Cardiac muscle cell (in vitro differentiated cells and primary cell): ENCODE measurements at regions not wholly inside any gene's neighbourhood (a gene's known extent, or its start where the extent isn't known, plus 50 kb on each side); places are given as distances from the start of the nearest gene placed in this dataset.

Experiments
- DNase-seq, 2 donors: peaks; one replicate each; pipeline versions ENCODE4 v3.0.0 to v3.0.0-alpha.2; 2010 to 2017; ENCODE audit warnings: low read depth in 1 of 2, low spot score in 1 of 2
- H3K27ac ChIP-seq: fragments of 200-600 bp; sonication (generic); 2 replicates; pipeline ENCODE4 v1.5.1; 2016
- H3K27me3 ChIP-seq: fragments of 200-600 bp; sonication (generic); 2 replicates; pipeline ENCODE4 v1.6.0; 2016; ENCODE audit warnings: control low read depth
- H3K36me3 ChIP-seq: fragments of 200-600 bp; sonication (generic); 2 replicates; pipeline ENCODE4 v1.5.1; 2016; ENCODE audit warnings: control low read depth
- H3K4me1 ChIP-seq: fragments of 200-600 bp; sonication (generic); 2 replicates; pipeline ENCODE4 v1.8.1; 2017; ENCODE audit warnings: low read depth, mild to moderate bottlenecking, mixed run types
- H3K4me3 ChIP-seq: fragments of 200-600 bp; sonication (generic); 2 replicates; pipeline ENCODE4 v1.5.1; 2016; ENCODE audit warnings: mild to moderate bottlenecking
- H3K9me3 ChIP-seq: fragments of 200-600 bp; sonication (generic); 2 replicates; pipeline ENCODE4 v1.5.1; 2017; ENCODE audit warnings: low read depth, mild to moderate bottlenecking, control low read depth
- TF ChIP-seq, protein P1 (sequence below): IDR thresholded peaks from 2 replicates; pipeline ENCODE4 v1.5.1; 2012; ENCODE audit warnings: low read depth, mild to moderate bottlenecking, low read length

DNA sequence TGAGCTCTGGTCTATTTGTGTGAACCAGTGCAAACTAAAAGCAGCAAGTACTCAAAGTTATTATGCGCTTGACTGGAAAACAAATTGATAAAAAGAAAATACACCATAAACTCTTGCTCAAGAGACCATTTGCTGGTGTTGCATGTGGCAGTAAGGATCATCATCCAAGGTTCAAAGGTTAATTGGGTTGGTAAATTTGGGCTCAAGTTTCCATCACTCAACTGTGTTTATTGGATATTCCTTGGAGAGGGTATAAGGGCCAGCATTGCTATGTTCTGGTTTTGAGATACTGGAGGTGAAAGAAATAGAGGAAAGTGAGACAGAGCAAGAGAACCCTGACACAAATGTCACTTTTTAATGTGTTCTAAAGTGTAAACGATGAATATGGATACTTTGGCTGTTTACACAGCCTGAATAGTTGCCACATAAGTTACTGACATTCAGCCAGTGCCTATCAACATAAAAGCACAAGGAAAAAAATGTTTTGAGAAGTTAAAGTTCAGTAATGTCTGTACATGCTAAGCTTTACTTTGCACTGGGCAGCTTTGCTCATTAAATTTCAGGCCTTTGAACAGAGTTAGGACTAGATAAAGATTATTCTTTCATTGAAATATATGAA, 736.1 kb downstream of the HDGFL1 start:
- Histone ChIP-seq H3K27ac (no peak overlapping the region), H3K4me1 (no peaks in the 10 kb centered on the region), H3K9me3 (no peaks in the 10 kb centered on the region), H3K36me3 (no peaks in the 10 kb centered on the region), H3K4me3 (no peak overlapping the region), H3K27me3 (no peaks in the 10 kb centered on the region)
- TF ChIP-seq, protein P1, sequence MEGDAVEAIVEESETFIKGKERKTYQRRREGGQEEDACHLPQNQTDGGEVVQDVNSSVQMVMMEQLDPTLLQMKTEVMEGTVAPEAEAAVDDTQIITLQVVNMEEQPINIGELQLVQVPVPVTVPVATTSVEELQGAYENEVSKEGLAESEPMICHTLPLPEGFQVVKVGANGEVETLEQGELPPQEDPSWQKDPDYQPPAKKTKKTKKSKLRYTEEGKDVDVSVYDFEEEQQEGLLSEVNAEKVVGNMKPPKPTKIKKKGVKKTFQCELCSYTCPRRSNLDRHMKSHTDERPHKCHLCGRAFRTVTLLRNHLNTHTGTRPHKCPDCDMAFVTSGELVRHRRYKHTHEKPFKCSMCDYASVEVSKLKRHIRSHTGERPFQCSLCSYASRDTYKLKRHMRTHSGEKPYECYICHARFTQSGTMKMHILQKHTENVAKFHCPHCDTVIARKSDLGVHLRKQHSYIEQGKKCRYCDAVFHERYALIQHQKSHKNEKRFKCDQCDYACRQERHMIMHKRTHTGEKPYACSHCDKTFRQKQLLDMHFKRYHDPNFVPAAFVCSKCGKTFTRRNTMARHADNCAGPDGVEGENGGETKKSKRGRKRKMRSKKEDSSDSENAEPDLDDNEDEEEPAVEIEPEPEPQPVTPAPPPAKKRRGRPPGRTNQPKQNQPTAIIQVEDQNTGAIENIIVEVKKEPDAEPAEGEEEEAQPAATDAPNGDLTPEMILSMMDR: no peak
- no peak for DNase-seq

GRCh38 chr6:23306251-23306950, 737.0 kb downstream of the HDGFL1 start:
- H3K27ac ChIP-seq: no peak overlapping the region
- no peak overlapping the region for H3K4me3 ChIP-seq
- DNase-seq: no peak
- H3K27me3 ChIP-seq: no peaks in the 10 kb centered on the region
- TF ChIP-seq, protein P1: no peak
- H3K36me3 ChIP-seq: no peaks in the 10 kb centered on the region
- H3K4me1 ChIP-seq: no peaks in the 10 kb centered on the region
- no peaks in the 10 kb centered on the region for H3K9me3 ChIP-seq

DNA sequence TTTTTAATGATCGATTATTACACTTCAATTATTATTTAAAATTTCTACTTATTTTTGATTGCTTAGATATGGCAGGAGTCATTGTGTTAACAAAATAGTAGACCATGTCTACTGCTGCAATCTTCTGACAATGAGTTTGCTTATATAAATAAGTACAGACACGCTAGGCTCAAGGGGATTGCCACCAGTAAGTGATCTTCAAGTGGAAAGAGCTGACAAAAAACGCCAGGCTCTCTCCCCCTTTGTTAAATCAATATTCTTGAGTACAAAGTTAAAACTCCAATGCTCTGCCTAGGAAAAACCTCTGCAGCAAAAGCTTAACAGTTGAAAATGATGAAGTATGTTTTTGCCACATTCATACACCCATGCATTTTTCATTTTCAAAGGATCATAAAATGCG, 738.1 kb downstream of the HDGFL1 start:
- Histone ChIP-seq H3K4me3 (no peak overlapping the region), H3K27ac (no peak overlapping the region), H3K9me3 (no peaks in the 10 kb centered on the region), H3K36me3 (no peaks in the 10 kb centered on the region), H3K27me3 (no peaks in the 10 kb centered on the region), H3K4me1 (no peaks in the 10 kb centered on the region)
- TF ChIP-seq, protein P1: no peak
- DNase-seq: peak in 1 of 2 donors; percentile 2

GRCh38 chr6:23308166-23308565, 738.8 kb downstream of the HDGFL1 start:
- TF ChIP-seq, protein P1: no peak
- DNase-seq: no peak
- Histone ChIP-seq H3K27me3 (no peaks in the 10 kb centered on the region), H3K36me3 (no peaks in the 10 kb centered on the region), H3K4me3 (no peak overlapping the region), H3K4me1 (no peaks in the 10 kb centered on the region), H3K9me3 (no peaks in the 10 kb centered on the region), H3K27ac (no peak overlapping the region)

GRCh38 chr6:23311211-23311610, 741.8 kb downstream of the HDGFL1 start:
- no peaks in the 10 kb centered on the region for H3K36me3 ChIP-seq
- no peak overlapping the region for H3K27ac ChIP-seq
- H3K4me3 ChIP-seq: no peak overlapping the region
- DNase-seq: no peak
- TF ChIP-seq, protein P1: no peak
- H3K27me3 ChIP-seq: no peaks in the 10 kb centered on the region
- H3K4me1 ChIP-seq: no peaks in the 10 kb centered on the region
- no peaks in the 10 kb centered on the region for H3K9me3 ChIP-seq
